CD4-positive, alpha-beta T cell treated with Interleukin-10 for 1 hour (primary cell): ENCODE measurements at regions not wholly inside any gene's neighbourhood (a gene's known extent, or its start where the extent isn't known, plus 50 kb on each side); places are given as distances from the start of the nearest gene placed in this dataset.
A peak's percentile ranks its signal among the peaks of the same experiment; 100 is the strongest.
"Not testable (repeated sequence)": the region's sequence is repeated elsewhere in the genome, so short reads cannot be mapped to it uniquely, and the experiment has no call there.

Experiments
- DNase-seq: peaks from one replicate; pipeline ENCODE4 v3.0.0-alpha.2; 2020

- no peak for DNase-seq
Observed at GRCh38 chr16:87196661-87197060, 120.5 kb downstream of the C16orf95 start.

GRCh38 chr16:87198328-87198832 is 118.8 kb downstream of the C16orf95 start:
- no peak for DNase-seq

- no peak for DNase-seq
Observed at GRCh38 chr16:87198881-87199280, 118.3 kb downstream of the C16orf95 start.

GRCh38 chr16:87199379-87199778 is 117.8 kb downstream of the C16orf95 start:
- DNase-seq = no peak

GRCh38 chr16:87199901-87200300 is 117.3 kb downstream of the C16orf95 start:
- DNase-seq = no peak

GRCh38 chr16:87200637-87201036 is 116.6 kb downstream of the C16orf95 start:
- DNase-seq = no peak

- no peak for DNase-seq
Observed at GRCh38 chr16:87201052-87201451, 116.1 kb downstream of the C16orf95 start.

- no peak for DNase-seq
Observed at GRCh38 chr16:87201790-87202189, 115.4 kb downstream of the C16orf95 start.

GRCh38 chr16:87202346-87202745 is 114.8 kb downstream of the C16orf95 start:
- no peak for DNase-seq

- peak; percentile 30 for DNase-seq
Observed at GRCh38 chr16:87203060-87203656, 114.0 kb downstream of the C16orf95 start.

GRCh38 chr16:87206646-87207451 is 110.3 kb downstream of the C16orf95 start:
- DNase-seq = no peak

GRCh38 chr16:87207509-87207908 is 109.7 kb downstream of the C16orf95 start:
- no peak for DNase-seq

- no peak for DNase-seq
Observed at GRCh38 chr16:87207965-87208364, 109.2 kb downstream of the C16orf95 start.

- not testable (repeated sequence) for DNase-seq
Observed at GRCh38 chr16:87208968-87209367, 108.2 kb downstream of the C16orf95 start.

- no peak for DNase-seq
Observed at GRCh38 chr16:87209808-87210512, 107.2 kb downstream of the C16orf95 start.

- no peak for DNase-seq
Observed at GRCh38 chr16:87210894-87211293, 106.3 kb downstream of the C16orf95 start.

GRCh38 chr16:87212026-87212425 is 105.2 kb downstream of the C16orf95 start:
- DNase-seq = no peak

GRCh38 chr16:87213536-87213935 is 103.7 kb downstream of the C16orf95 start:
- no peak for DNase-seq

GRCh38 chr16:87216148-87216840 is 100.9 kb downstream of the C16orf95 start:
- no peak for DNase-seq

GRCh38 chr16:87216841-87217275 is 100.3 kb downstream of the C16orf95 start:
- DNase-seq = no peak

GRCh38 chr16:87217802-87218201 is 99.4 kb downstream of the C16orf95 start:
- not testable (repeated sequence) for DNase-seq

GRCh38 chr16:87218281-87219055 is 98.7 kb downstream of the C16orf95 start:
- DNase-seq = no peak
